SK-N-SH (cell line): ENCODE measurements at regions not wholly inside any gene's neighbourhood (a gene's known extent, or its start where the extent isn't known, plus 50 kb on each side); places are given as distances from the start of the nearest gene placed in this dataset.

Experiments
- CTCF ChIA-PET: fragments of 300-600, 350-600 bp; formaldehyde crosslinking; extraction: SDS; loops from one replicate; lab custom pipeline; 2021; lab: Yijun Ruan, JAX
- POLR2A ChIA-PET: fragments of 350-600 bp; sonication (Branson Sonifier 250); formaldehyde crosslinking; extraction: SDS; loops from one replicate; lab custom pipeline; 2020; ENCODE audit warnings: antibody characterized with exemption, inconsistent platforms; lab: Yijun Ruan, JAX
- DNase-seq: peaks from one replicate; pipeline ENCODE4 v3.0.0; 2012
- H2AFZ ChIP-seq: fragments of 200-600 bp; sonication (generic); 2 replicates; pipeline ENCODE4 v1.8.1; 2016; ENCODE audit warnings: antibody characterized with exemption, mild to moderate bottlenecking, low read depth
- H3F3A ChIP-seq: fragments of 200-600 bp; sonication (generic); replicated peaks from 2 replicates; pipeline ENCODE3; 2016; ENCODE audit warnings: antibody characterized with exemption, mild to moderate bottlenecking; ENCODE audit not compliant: insufficient read depth
- H3K27ac ChIP-seq, 2 experiments: fragments of 200-500 bp in 1 of 2; fragments of 200-600 bp in 1 of 2; sonication (Bioruptor generic) in 1 of 2; sonication (generic), shearing (Covaris generic) in 1 of 2; 2 replicates each; pipeline versions ENCODE4 v1.5.1 to v1.6.1; 2014 to 2016; ENCODE audit warnings: low read depth in 2 of 2, inconsistent platforms in 1 of 2, low read length in 1 of 2, mild to moderate bottlenecking in 1 of 2, mixed read lengths in 1 of 2
- H3K27me3 ChIP-seq: fragments of 200-600 bp; sonication (generic), shearing (Covaris generic); 2 replicates; pipeline ENCODE4 v1.6.1; 2016; ENCODE audit warnings: mixed run types; ENCODE audit not compliant: insufficient read depth
- H3K36me3 ChIP-seq, 2 experiments: fragments of 200-500 bp in 1 of 2; fragments of 200-600 bp in 1 of 2; sonication (Bioruptor generic) in 1 of 2; sonication (generic) in 1 of 2; replicated peaks in 1 of 2; 2 replicates each; pipeline versions ENCODE3 to v1.5.1; 2014 to 2016; ENCODE audit warnings: low read length in 1 of 2, mild to moderate bottlenecking in 1 of 2; ENCODE audit not compliant: insufficient read depth in 2 of 2, control insufficient read depth in 1 of 2
- H3K4me1 ChIP-seq, 2 experiments: fragments of 200-500 bp in 1 of 2; fragments of 200-600 bp in 1 of 2; sonication (Bioruptor generic) in 1 of 2; sonication (generic), shearing (Covaris generic) in 1 of 2; 2 replicates each; pipeline versions ENCODE4 v1.5.1 to v1.6.1; 2014 to 2016; ENCODE audit warnings: low read depth in 1 of 2, low read length in 1 of 2, mixed run types in 1 of 2; ENCODE audit not compliant: insufficient read depth in 2 of 2, control insufficient read depth in 1 of 2
- H3K4me2 ChIP-seq: fragments of 200-600 bp; sonication (generic), shearing (Covaris generic); 2 replicates; pipeline ENCODE4 v1.6.1; 2017; ENCODE audit warnings: mixed run types
- H3K4me3 ChIP-seq, 2 experiments: fragments of 200-500 bp in 1 of 2; fragments of 200-600 bp in 1 of 2; sonication (Bioruptor generic) in 1 of 2; sonication (generic), shearing (Covaris generic) in 1 of 2; 2 replicates each; pipeline versions ENCODE4 v1.5.1 to v1.8.1; 2014 to 2016; ENCODE audit warnings: low read depth in 2 of 2, inconsistent platforms in 1 of 2, low read length in 1 of 2, mild to moderate bottlenecking in 1 of 2, mixed read lengths in 1 of 2, moderate library complexity in 1 of 2
- H3K79me2 ChIP-seq: fragments of 200-600 bp; sonication (generic); 2 replicates; pipeline ENCODE4 v1.8.1; 2017; ENCODE audit warnings: mild to moderate bottlenecking; ENCODE audit not compliant: insufficient read depth
- H3K9ac ChIP-seq: fragments of 200-600 bp; sonication (generic); 2 replicates; pipeline ENCODE4 v1.6.1; 2017; ENCODE audit warnings: mixed run types
- H3K9me2 ChIP-seq: fragments of 200-600 bp; sonication (generic); 2 replicates; pipeline ENCODE4 v1.6.1; 2017; ENCODE audit warnings: mixed run types
- H3K9me3 ChIP-seq: fragments of 200-600 bp; sonication (generic); 2 replicates; pipeline ENCODE4 v1.6.1; 2017; ENCODE audit warnings: mixed run types, mild to moderate bottlenecking, moderate library complexity
- H4K20me1 ChIP-seq: fragments of 200-600 bp; sonication (generic); 2 replicates; pipeline ENCODE4 v1.6.1; 2017; ENCODE audit warnings: mild to moderate bottlenecking, mixed run types; ENCODE audit not compliant: insufficient read depth
- EZH2phosphoT487 ChIP-seq: fragments of 200-600 bp; sonication (generic); IDR thresholded peaks from 2 replicates; pipeline ENCODE4 v1.6.1; 2017; ENCODE audit warnings: low read depth, mixed run types, mild to moderate bottlenecking, antibody characterized with exemption, moderate library complexity, borderline replicate concordance
- FOXJ3 ChIP-seq: sonication (generic); formaldehyde crosslinking; IDR thresholded peaks from 2 replicates; pipeline ENCODE4 v1.5.1; 2020; ENCODE audit warnings: mild to moderate bottlenecking, missing genetic modification reagents
- GABPA ChIP-seq: IDR thresholded peaks from 2 replicates; pipeline ENCODE4 v1.4.0; 2012; ENCODE audit warnings: low read depth, mild to moderate bottlenecking
- GATA2 ChIP-seq: sonication (generic); formaldehyde crosslinking; IDR thresholded peaks from 2 replicates; pipeline ENCODE4 v1.5.0; 2020; ENCODE audit warnings: mild to moderate bottlenecking, missing genetic modification reagents
- JUND ChIP-seq: IDR thresholded peaks from 2 replicates; pipeline ENCODE4 v1.4.0; 2012
- MXI1 ChIP-seq: IDR thresholded peaks from 2 replicates; pipeline ENCODE4 v1.6.1; 2012; ENCODE audit warnings: mild to moderate bottlenecking, low read depth, low read length, improper control_type of control experiment
- NFIC ChIP-seq: IDR thresholded peaks from 2 replicates; pipeline ENCODE4 v1.4.0; 2012; ENCODE audit warnings: borderline replicate concordance
- NRF1 ChIP-seq: IDR thresholded peaks from 2 replicates; pipeline ENCODE4 v1.6.1; 2012; ENCODE audit warnings: low read depth, mild to moderate bottlenecking, low read length
- SIN3A ChIP-seq: IDR thresholded peaks from 2 replicates; pipeline ENCODE4 v1.6.1; 2012; ENCODE audit warnings: low read depth, mild to moderate bottlenecking, low read length, moderate library complexity, borderline replicate concordance
- TAF1 ChIP-seq: IDR thresholded peaks from 2 replicates; pipeline ENCODE4 v1.6.1; 2012; ENCODE audit warnings: low read depth, mild to moderate bottlenecking, low read length, moderate library complexity, borderline replicate concordance
- WGBS: methylation state at CpG from one replicate; pipeline ENCODE4 v1.1.6; 2017; ENCODE audit warnings: low lambda C conversion rate; 5-methylcytosine and 5-hydroxymethylcytosine counted together
- TF ChIP-seq, protein P1 (sequence below): IDR thresholded peaks from 2 replicates; pipeline ENCODE4 v1.4.0; 2012; ENCODE audit warnings: low read depth, borderline replicate concordance
- TF ChIP-seq, protein P2 (sequence below): fragments of 200-600 bp; sonication (generic); IDR thresholded peaks from 2 replicates; pipeline ENCODE4 v1.6.1; 2017; ENCODE audit warnings: antibody characterized with exemption, mild to moderate bottlenecking, moderate library complexity

DNA sequence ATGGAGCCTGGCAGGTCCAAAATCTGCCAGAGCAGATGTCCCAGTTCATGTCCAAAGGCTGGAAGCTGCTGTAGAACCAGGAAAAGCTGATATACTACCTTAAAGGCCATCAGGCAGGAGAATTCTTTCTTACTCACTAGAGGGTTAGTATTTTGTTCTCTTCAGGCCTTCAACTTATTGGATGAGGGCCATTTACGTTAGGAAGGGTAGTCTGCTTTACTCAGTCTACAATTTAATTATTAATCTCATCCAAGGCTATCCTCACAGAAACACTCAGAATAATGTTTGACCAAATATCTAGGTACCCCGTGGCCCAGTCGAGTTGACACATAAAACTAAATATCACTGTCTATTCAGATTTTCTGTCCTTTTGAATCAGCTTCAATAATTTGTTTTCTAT, 437.4 kb downstream of the TLE4 start:
- H3K27ac ChIP-seq, result no peak overlapping the region
- no peak for DNase-seq
- H3K79me2 ChIP-seq, result no peaks in the 10 kb centered on the region
- H3K9me3 ChIP-seq, result no peaks in the 10 kb centered on the region
- no peak overlapping the region for H3K4me2 ChIP-seq
- POLR2A ChIA-PET, result no interaction called here
- no peaks in the 10 kb centered on the region for H3K9me2 ChIP-seq
- CTCF ChIA-PET, result no interaction called here
- H3K4me1 ChIP-seq, result no peaks in the 10 kb centered on the region
- H3K9ac ChIP-seq, result no peak overlapping the region
- no peak for TF ChIP-seq TAF1
- TF ChIP-seq, protein P1, sequence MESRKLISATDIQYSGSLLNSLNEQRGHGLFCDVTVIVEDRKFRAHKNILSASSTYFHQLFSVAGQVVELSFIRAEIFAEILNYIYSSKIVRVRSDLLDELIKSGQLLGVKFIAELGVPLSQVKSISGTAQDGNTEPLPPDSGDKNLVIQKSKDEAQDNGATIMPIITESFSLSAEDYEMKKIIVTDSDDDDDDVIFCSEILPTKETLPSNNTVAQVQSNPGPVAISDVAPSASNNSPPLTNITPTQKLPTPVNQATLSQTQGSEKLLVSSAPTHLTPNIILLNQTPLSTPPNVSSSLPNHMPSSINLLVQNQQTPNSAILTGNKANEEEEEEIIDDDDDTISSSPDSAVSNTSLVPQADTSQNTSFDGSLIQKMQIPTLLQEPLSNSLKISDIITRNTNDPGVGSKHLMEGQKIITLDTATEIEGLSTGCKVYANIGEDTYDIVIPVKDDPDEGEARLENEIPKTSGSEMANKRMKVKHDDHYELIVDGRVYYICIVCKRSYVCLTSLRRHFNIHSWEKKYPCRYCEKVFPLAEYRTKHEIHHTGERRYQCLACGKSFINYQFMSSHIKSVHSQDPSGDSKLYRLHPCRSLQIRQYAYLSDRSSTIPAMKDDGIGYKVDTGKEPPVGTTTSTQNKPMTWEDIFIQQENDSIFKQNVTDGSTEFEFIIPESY, result no peak
- TF ChIP-seq EZH2phosphoT487, result no peak
- TF ChIP-seq NFIC, result no peak
- no peak for TF ChIP-seq GABPA
- TF ChIP-seq NRF1, result no peak
- no peak for TF ChIP-seq SIN3A
- no peak overlapping the region for H2AFZ ChIP-seq
- no peaks in the 10 kb centered on the region for H3F3A ChIP-seq
- 16% methylated on average over 3 of the region's 3 CpGs for WGBS
- no peak overlapping the region for H3K4me3 ChIP-seq
- H3K27me3 ChIP-seq, result no peaks in the 10 kb centered on the region
- H4K20me1 ChIP-seq, result no peaks in the 10 kb centered on the region
- no peaks in the 10 kb centered on the region for H3K36me3 ChIP-seq

DNA sequence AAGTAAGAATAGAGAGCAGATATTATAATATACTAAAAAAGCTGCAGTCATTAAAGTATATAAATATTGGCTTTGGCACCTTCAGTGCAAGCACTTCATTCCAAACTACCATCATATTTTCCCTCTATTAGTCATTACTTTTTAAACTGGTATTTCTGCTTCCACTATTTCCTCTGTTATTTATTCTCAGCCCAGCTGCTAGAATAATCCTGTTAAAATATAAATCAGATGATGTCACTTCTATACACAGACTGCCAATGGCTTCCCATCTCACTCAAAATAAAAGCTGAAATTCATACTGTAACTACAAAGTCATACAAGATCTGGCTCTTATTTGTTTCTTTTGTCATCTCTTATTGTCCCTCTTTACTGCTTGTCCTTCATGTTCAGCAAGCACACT, 432.9 kb downstream of the TLE4 start:
- Histone ChIP-seq H4K20me1 (no peaks in the 10 kb centered on the region), H3K4me1 (no peaks in the 10 kb centered on the region), H3K27ac (no peak overlapping the region), H3K9me3 (no peaks in the 10 kb centered on the region), H2AFZ (no peak overlapping the region), H3K9me2 (no peaks in the 10 kb centered on the region), H3K4me2 (no peak overlapping the region), H3K36me3 (no peaks in the 10 kb centered on the region), H3K9ac (no peak overlapping the region), H3F3A (no peaks in the 10 kb centered on the region), H3K27me3 (no peaks in the 10 kb centered on the region), H3K4me3 (no peak overlapping the region), H3K79me2 (no peaks in the 10 kb centered on the region)
- no peak for DNase-seq
- POLR2A ChIA-PET, result no interaction called here
- CTCF ChIA-PET, result no interaction called here
- TF ChIP-seq FOXJ3 (CRISPR knock-in tag), result no peak
- no peak for TF ChIP-seq GATA2 (CRISPR knock-in tag)
- TF ChIP-seq MXI1, result no peak
- no peak for TF ChIP-seq NFIC
- TF ChIP-seq, protein P2, sequence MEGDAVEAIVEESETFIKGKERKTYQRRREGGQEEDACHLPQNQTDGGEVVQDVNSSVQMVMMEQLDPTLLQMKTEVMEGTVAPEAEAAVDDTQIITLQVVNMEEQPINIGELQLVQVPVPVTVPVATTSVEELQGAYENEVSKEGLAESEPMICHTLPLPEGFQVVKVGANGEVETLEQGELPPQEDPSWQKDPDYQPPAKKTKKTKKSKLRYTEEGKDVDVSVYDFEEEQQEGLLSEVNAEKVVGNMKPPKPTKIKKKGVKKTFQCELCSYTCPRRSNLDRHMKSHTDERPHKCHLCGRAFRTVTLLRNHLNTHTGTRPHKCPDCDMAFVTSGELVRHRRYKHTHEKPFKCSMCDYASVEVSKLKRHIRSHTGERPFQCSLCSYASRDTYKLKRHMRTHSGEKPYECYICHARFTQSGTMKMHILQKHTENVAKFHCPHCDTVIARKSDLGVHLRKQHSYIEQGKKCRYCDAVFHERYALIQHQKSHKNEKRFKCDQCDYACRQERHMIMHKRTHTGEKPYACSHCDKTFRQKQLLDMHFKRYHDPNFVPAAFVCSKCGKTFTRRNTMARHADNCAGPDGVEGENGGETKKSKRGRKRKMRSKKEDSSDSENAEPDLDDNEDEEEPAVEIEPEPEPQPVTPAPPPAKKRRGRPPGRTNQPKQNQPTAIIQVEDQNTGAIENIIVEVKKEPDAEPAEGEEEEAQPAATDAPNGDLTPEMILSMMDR, result no peak
- TF ChIP-seq JUND, result no peak
- no peak for TF ChIP-seq GABPA
